ENCODE measurements at regions not wholly inside any gene's neighbourhood (a gene's known extent, or its start where the extent isn't known, plus 50 kb on each side); places are given as distances from the start of the nearest gene placed in this dataset.

DNA sequence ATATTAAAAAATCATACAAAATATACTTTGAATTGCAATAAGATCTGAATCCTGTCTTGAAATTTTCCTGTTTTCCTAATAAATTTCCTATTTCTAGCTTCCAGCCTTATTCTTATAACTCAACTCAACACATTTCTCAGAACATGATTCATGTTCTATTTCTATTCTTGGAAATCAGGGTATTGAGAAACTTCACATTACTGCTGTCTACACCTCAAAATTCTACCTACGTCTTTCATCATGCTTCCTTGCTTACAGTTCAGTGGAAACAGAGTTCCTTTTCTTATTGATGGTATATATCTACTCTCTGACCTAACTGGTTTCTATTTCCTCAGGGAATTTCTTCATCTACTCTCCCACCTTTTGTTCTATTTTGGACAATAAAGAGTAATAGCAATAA is 2139.0 kb downstream of the ARAP2 start:
- TF ChIP-seq, protein P1, sequence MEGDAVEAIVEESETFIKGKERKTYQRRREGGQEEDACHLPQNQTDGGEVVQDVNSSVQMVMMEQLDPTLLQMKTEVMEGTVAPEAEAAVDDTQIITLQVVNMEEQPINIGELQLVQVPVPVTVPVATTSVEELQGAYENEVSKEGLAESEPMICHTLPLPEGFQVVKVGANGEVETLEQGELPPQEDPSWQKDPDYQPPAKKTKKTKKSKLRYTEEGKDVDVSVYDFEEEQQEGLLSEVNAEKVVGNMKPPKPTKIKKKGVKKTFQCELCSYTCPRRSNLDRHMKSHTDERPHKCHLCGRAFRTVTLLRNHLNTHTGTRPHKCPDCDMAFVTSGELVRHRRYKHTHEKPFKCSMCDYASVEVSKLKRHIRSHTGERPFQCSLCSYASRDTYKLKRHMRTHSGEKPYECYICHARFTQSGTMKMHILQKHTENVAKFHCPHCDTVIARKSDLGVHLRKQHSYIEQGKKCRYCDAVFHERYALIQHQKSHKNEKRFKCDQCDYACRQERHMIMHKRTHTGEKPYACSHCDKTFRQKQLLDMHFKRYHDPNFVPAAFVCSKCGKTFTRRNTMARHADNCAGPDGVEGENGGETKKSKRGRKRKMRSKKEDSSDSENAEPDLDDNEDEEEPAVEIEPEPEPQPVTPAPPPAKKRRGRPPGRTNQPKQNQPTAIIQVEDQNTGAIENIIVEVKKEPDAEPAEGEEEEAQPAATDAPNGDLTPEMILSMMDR (IDR thresholded peaks at IDR 0.05): no peak
- TF ChIP-seq POLR2AphosphoS5 (IDR thresholded peaks at IDR 0.05) (no peak), POLR2A (IDR thresholded peaks at IDR 0.05; ENCODE audit: low read depth) (no peak), EP300 (IDR thresholded peaks at IDR 0.05) (no peak)
